Stimulated activated CD8-positive, alpha-beta memory T cell treated with anti-CD3 and anti-CD28 coated beads, Interleukin-7, amount 100 ng/mL, for 1 hour (primary cell): ENCODE measurements at regions not wholly inside any gene's neighbourhood (a gene's known extent, or its start where the extent isn't known, plus 50 kb on each side); places are given as distances from the start of the nearest gene placed in this dataset.

Source experiments
- DNase-seq, 2 donors: peaks; one replicate each; pipeline ENCODE4 v3.0.0-alpha.2; 2020; ENCODE audit warnings: low read depth in 2 of 2

DNA sequence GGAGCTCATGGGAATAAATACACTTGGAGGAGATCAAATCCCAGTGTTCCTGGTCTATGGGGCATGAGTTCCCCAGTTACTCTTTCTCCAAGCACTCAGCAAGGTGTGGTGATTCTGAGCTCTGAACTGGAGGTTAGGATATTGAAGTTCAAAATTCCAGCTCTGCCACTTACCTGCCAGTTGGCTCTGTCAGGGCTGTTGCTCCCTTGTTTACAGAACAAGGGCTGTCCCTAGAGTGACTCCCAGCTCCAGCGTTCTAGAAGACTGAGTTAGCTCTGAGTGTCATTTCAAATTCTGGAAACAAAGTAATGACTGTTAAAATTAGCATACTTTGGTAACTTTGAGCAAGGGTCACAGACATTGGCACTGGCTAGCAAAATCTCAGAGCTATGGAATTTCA lies 69.7 kb upstream of the ZBED5 start:
- DNase-seq, result no peak

DNA sequence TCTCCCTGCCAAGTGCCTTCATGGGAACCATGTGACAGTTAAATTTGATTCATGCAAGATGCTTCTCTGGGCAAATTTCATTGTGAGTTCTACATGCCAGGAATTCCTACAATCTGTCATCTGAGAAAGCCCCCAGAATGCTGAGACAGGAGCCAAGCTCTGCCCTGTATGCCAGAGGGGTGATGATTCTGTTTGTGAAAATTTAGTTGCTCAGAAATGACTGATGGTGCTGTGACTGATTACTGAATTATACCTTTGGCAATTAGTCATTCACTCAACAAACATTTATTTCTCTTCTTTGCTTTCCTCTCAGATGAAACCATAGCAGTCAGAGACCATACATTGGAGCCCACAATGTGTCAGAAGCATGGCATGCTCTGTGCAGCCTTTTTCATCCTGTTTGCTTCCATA lies 69.0 kb upstream of the ZBED5 start:
- DNase-seq, result no peak

DNA sequence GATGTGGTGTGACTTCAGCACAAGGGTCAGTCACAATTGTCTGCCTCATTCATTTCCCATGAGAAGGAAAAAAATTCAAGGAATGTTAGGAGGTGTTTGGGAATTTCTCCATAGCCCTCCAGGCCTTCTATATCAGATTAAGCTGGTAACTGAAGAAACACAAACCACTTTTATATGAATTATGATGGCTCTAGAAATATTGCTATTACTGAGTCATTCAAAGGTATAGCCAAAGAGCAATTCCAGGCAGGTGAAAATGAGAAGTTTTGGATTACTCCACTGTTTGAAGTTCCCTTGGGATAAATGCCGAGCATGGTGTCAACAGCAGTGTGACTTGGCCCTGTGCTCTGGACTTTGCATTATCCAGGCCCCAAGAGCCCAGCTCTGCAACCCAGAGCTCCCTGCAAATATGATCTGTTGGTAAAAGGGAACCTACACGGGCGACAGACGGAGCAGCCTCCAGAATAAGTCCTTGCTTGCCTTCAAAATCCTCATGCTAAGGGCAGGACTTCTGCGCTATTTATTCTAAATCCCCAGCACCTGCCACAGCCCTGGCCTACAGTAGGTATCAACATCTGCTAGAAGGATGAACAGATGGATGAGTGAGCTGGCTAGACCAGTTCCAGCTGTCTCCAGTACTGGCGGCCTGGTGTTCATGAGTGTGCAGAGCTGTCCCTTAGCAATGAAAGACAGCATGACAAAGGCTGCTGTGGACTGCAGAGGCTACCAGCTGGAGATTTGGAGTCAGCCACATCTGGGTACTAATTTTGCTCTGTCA lies 67.5 kb upstream of the ZBED5 start:
- no peak for DNase-seq

DNA sequence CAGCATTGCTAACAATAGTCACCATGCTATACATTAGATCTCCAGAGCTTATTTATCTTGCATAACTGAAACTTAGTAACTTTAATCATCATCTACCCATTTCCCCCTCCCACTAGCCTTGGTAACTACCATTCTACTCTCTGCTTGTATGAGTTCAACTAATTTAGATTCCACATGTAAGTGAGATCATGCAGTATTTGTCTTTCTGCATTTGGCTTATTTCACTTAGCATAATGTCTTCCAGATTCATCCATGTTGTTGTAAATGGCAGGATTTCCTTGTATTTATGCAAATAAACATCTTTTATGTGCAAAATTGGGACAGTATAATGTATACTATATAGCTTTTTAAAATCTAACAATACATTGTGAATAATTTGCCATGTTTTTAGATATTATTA lies 66.0 kb upstream of the ZBED5 start:
- DNase-seq, result no peak

DNA sequence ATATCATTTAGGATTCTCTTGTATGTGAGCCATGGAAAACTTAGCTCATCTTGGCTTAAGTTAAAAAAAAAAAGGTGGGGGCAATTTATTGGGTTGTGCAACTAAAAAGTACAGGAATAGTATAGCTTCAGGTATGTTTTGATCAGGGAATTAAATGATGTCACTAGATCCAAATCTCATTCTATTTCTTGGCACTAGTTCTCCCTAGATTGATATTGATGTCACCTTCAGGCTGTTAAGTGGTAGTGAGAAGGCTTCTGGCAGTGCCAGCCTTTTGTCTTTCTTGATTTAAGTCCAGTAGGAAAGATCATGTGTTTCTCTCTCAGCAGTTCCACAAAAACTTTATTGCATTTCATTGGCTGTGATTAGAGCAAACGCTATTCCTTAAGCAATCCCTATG lies 65.0 kb upstream of the ZBED5 start:
- DNase-seq, result no peak

DNA sequence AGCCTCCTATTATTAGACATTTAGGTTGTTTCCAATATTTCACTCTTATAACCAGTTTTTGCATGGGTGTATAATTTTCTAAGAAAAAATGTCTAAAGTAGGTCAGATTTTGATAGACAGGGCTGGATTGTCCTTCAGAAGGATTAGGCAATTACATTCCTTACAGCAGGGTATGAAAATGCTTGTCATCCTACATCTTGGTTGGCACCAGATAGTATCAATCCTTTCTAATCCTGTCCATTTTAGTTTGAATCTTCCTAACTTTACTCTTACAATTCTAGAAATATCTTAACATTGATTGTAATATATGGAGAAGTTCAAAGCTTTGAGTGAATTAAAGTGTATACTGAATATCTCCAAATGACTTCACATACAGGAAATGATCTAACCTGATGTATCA lies 63.0 kb upstream of the ZBED5 start:
- DNase-seq, result no peak

DNA sequence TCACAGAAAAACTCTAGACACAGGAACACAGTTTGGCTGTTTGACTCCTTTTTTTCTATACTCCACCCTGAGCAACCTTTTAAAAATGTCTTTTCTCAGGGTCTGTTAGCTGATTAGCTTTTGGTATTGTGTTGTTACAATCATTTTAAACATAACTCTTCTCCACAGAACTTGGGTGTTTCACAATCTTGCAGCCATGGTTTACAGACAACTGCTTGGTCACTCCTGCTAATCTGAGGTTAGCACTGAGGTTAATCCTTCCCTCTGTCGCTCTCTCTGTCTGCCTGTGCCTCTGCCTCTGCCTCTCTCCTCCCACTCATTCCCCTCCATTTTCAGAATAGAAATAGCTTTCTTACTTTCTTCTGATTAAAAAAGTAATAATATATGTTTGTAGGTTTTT lies 62.4 kb upstream of the ZBED5 start:
- no peak for DNase-seq

DNA sequence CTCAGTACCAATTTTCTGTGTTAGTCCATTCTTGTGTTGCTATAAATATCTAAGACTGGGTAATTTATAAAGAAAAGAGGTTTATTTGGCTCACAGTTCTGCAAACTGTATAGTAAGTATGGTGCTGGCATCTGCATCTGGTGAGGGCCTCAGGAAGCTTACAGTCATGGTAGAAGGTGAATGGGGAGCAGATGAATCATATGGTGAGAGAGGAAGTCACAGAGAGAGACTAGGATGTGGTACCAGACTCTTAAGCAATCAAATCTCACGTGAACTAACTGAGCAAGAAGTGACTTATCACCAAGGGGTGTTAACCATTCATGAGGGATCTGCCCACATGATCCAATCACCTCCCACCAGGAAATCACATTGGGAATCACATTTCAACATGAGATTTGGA lies 60.8 kb upstream of the ZBED5 start:
- no peak for DNase-seq

DNA sequence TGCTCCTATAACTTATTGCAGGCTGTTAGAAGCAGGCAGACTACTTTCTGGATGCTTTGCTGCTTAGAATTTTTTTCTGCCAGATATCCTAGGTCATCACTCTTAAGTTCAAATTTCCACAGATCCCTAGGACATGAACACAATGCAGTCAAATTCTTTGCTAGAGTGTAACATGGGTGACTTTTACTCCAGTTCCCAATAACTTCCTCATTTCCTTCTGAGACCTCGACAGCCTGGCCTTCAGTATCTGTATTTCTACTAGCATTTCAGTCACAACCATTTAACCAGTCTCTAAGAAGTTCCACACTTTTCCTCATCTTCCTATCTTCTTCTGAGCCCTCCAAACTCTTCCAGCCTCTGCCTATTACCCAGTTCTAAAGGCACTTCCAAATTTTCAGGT lies 60.4 kb upstream of the ZBED5 start:
- DNase-seq, result no peak

DNA sequence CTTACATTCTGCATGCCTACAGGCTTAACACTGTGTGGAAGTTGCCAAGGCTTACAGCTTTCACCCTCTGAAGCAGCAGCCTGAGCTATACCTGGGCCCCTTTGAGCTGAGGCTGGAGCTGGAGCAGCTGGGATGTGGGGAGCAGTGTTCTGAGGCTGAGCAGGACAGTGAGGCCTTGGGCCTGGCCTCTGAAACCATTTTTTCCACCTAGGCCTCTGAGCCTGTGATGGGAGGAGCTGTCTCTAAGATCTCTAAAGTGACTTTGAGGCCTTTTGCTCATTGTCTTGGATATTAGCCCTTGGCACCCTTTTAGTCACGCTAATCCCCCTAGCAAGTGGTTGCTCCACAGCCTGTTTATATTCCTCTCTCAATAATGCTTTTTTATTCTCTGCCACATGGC lies 59.9 kb upstream of the ZBED5 start:
- no peak for DNase-seq

DNA sequence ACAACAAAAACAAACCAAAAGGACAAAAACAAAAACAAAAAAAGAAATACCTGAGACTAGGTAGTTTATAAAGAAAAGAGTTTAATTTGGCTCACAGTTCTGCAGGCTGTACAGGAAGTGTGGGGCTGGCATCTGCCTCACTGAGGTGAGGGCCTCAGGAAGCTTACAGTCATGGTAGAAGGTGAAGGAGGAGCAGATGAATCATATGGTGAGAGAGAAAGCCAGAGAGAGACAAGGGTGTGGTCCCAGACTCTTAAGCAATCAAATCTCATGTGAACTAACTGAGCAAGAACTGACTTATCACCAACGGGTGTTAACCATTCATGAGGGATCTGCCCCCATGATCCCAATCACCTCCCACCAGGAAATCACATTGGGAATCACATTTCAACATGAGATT lies 58.8 kb upstream of the ZBED5 start:
- no peak for DNase-seq

DNA sequence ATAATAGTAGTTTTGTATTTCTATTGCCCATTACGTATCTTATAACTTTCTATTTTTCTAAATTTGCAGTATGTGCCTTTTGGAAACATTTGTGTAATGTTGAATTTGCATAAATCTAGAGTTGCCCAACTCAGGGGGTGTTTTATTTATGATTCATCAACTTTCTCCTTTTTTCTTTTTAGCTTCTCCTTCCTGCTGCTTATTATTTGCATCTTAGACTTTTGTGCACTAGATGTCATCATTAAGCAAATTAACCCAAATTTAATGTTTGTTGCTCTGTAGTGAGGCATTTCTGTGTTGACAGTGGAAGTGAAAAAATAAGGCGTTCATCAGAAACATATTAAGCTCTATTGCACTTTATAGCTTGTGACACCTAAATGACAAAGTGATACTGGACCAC lies 56.2 kb upstream of the ZBED5 start:
- no peak for DNase-seq

DNA sequence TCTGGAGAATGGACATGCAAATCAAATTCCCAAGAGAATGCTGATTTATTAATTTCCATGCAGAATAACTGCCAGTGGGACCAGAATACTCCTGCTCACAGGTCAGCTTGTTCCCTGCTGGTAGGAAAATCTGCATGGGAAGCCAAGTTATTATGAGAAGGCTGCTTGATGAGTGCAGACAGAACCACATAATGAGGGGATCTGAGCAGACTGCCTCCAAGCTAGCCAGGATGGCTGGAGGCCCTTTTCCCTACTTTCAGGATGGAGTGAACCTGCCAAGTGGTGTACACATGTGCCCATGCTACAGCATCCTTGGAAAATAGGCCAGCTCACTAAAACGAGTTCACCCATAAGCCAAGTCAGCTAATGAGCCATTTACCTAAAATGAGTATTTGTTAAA lies 55.2 kb upstream of the ZBED5 start:
- DNase-seq, result no peak

DNA sequence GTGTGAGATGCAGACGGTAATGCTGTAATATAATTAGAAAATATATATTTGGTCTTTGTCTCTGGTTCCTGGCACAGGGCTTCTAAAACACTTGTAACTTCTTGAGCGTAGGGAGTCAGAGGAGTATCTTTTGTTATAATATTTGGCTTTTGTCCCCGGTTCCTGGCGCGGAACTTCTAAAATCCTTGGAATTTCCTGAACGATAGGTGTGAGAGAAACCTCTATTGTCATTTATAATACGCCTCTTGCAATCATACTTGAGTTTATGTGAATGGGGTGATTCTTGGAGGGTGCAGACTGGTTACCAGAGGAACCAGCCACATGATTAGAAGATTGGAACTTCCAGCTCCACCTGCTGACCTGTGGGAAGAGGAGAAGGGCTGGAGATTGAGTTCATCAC lies 54.1 kb upstream of the ZBED5 start:
- no peak for DNase-seq

DNA sequence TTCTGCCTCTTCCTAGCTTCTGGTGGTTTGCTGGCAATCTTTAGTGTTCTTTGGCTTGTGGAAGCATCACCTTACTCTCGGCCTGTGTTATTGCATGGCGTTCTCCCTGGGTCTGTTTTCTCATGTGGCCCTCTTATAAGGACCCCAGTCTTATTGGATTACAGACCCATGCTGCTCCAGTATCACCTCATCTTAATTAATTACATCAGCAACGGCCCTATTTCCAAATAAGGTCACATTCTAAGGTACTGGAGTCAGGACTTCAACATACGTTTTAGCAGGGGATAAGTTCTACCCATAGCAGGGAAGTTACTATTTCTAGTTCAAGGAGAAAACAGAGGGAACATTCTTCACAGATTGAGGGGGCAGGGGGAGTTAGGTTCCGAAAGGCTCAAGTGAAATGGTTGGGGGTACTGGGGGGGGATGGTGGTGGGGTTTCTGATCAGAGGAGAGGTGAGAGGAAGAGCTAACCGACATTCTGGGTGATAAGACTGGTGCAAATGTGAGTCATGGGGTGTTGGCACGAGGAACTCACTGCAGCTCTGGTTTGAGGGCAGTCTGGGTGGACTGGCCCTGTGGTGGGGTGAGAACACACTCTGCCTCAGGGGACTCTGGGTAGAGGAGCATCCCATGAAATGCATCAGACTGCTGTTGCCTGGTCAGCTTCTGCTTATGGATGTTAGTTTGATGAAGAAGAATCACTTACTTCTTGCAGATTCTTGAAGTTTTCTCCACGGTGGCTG lies 51.5 kb upstream of the ZBED5 start:
- DNase-seq, result no peak

DNA sequence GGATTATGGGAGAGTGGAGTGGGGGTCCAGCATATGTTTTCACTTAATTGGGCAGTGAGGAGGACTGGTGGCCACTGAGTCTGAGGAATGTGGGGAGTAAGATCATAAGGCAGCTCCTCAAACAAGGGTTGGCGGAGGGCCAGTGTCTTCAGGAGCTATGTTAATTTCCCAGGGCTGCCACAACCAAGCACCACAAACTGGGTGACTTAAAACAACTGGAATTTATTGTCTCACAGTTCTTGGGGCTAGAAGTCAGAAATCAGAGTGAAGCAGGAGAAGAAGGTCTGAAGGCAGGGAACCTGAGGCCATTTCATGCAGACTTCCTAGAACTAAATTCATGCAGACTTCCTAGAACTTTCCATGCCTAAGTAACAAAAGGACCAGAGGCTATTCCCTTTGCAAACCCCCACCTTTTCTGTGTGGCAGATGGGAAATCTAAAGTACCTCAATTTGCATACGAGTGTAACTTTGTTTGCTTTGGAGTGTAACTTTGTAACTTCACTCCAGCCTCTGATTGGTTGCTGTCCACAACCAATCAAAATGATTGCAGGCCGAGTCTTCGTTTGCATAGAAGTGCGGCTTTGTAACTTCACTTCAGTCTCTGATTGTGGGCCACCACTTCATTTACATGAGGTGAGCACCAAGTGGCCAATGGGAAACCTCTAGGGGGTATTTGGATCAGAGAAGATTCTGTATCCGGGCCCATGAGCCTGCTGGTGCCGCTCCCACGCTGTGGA lies 50.5 kb upstream of the ZBED5 start:
- no peak for DNase-seq
